HepG2 (cell line): ENCODE measurements at regions not wholly inside any gene's neighbourhood (a gene's known extent, or its start where the extent isn't known, plus 50 kb on each side); places are given as distances from the start of the nearest gene placed in this dataset.
"Not testable (repeated sequence)": the region's sequence is repeated elsewhere in the genome, so short reads cannot be mapped to it uniquely, and the experiment has no call there.

Experiments
- ATAC-seq: fragments of 200-7000 bp; cut with Tn5 transposase; 3 replicates; pipeline ENCODE4 v1.9.1; 2020; ENCODE audit warnings: mild to moderate bottlenecking, moderate library complexity
- BruUV-seq: library from RNA; stranded (reverse); fragments of 400-500 nt; replicated peaks from 2 replicates; lab custom pipeline; 2021; lab: Mats Ljungman, UMichigan
- CTCF ChIA-PET: fragments of 300-600 bp; formaldehyde crosslinking; extraction: SDS; loops from one replicate; lab custom pipeline; 2021; ENCODE audit warnings: low total read pairs, inconsistent platforms, low intra/inter-chr PET ratio; lab: Yijun Ruan, JAX
- POLR2A ChIA-PET: fragments of 350-600 bp; sonication (Branson Sonifier 250); formaldehyde crosslinking; loops from one replicate; lab custom pipeline; 2020; ENCODE audit warnings: antibody characterized with exemption, inconsistent platforms; lab: Yijun Ruan, JAX
- DNase-seq: peaks from one replicate; pipeline ENCODE4 v3.0.0-alpha.2; 2015; ENCODE audit warnings: low spot score
- FAIRE-seq: peaks from 3 replicates; lab custom pipeline; 2011; peaks lifted over from hg19 to GRCh38; lab: Jason Lieb, UNC
- H2AFZ ChIP-seq: one replicate; pipeline ENCODE4 v1.6.1; 2011; ENCODE audit warnings: low read length, inconsistent platforms
- H3K27ac ChIP-seq: fragments of 300-600 bp; 3 replicates; pipeline ENCODE4 v1.8.0; 2011; ENCODE audit warnings: mixed run types, mild to moderate bottlenecking, mixed read lengths, low read length, inconsistent platforms; ENCODE audit not compliant: insufficient read depth; ENCODE audit errors: extremely low read length
- H3K27me3 ChIP-seq, 2 experiments: fragments of 200-600 bp in 1 of 2; 2 replicates in 1 of 2; 3 replicates in 1 of 2; pipeline versions ENCODE4 v1.6.0 to v1.8.0; 2011; ENCODE audit warnings: low read length in 2 of 2, mild to moderate bottlenecking in 2 of 2, moderate library complexity in 2 of 2, inconsistent platforms in 1 of 2; ENCODE audit not compliant: insufficient read depth in 2 of 2, control insufficient read depth in 1 of 2
- H3K36me3 ChIP-seq, 2 experiments: fragments of 200-600 bp in 1 of 2; replicated peaks in 1 of 2; 2 replicates in 1 of 2; 3 replicates in 1 of 2; pipeline versions ENCODE4 v1.5.1 to v1.8.0; 2011; ENCODE audit warnings: low read length in 2 of 2, inconsistent platforms in 1 of 2; ENCODE audit not compliant: insufficient read depth in 2 of 2, control insufficient read depth in 1 of 2
- H3K4me1 ChIP-seq: 2 replicates; pipeline ENCODE4 v1.5.1; 2012; ENCODE audit warnings: low read length, inconsistent platforms; ENCODE audit not compliant: insufficient read depth
- H3K4me2 ChIP-seq: 2 replicates; pipeline ENCODE4 v1.6.0; 2011; ENCODE audit warnings: low read depth, low read length, inconsistent platforms
- H3K4me3 ChIP-seq, 3 experiments: fragments of 200-600 bp in 1 of 3; sonication (generic), shearing (Covaris generic) in 1 of 3; replicated peaks in 1 of 3; 2 replicates each; pipeline ENCODE4 v1.5.1; 2011 to 2016; ENCODE audit warnings: low read length in 3 of 3, inconsistent platforms in 2 of 3, low read depth in 2 of 3, mild to moderate bottlenecking in 2 of 3, control low read depth in 1 of 3, mixed read lengths in 1 of 3; ENCODE audit not compliant: insufficient read depth in 1 of 3
- H3K79me2 ChIP-seq: one replicate; pipeline ENCODE4 v1.6.1; 2011; ENCODE audit warnings: low read length, inconsistent platforms; ENCODE audit not compliant: insufficient read depth
- H3K9ac ChIP-seq: 2 replicates; pipeline ENCODE4 v1.6.0; 2011; ENCODE audit warnings: mild to moderate bottlenecking, low read depth, low read length, inconsistent platforms; ENCODE audit not compliant: insufficient read depth
- H3K9me3 ChIP-seq: 2 replicates; pipeline ENCODE4 v1.5.1; 2012; ENCODE audit warnings: mild to moderate bottlenecking, low read length
- H4K20me1 ChIP-seq: 2 replicates; pipeline ENCODE4 v1.6.0; 2011; ENCODE audit warnings: inconsistent platforms, mild to moderate bottlenecking, low read length, moderate library complexity; ENCODE audit not compliant: insufficient read depth
- HOMEZ ChIP-seq: IDR thresholded peaks from 2 replicates; pipeline ENCODE4 v1.6.1; 2016; ENCODE audit warnings: low read depth
- SETDB1 ChIP-seq: sonication (generic); formaldehyde crosslinking; IDR thresholded peaks from 2 replicates; pipeline ENCODE4 v1.5.1; 2020; ENCODE audit warnings: missing genetic modification reagents, mild to moderate bottlenecking, borderline replicate concordance
- ZNF709 ChIP-seq: sonication (generic); formaldehyde crosslinking; IDR thresholded peaks from 2 replicates; pipeline ENCODE4 v1.5.0; 2020; ENCODE audit warnings: mild to moderate bottlenecking, missing genetic modification reagents
- ZUFSP ChIP-seq: sonication (generic); formaldehyde crosslinking; IDR thresholded peaks from 2 replicates; pipeline ENCODE4 v1.9.0; 2021; ENCODE audit warnings: missing genetic modification reagents, mild to moderate bottlenecking, borderline replicate concordance
- WGBS: methylation state at CpG from one replicate; pipeline ENCODE4 v1.1.6; 2017; ENCODE audit warnings: low lambda C conversion rate; 5-methylcytosine and 5-hydroxymethylcytosine counted together
- in situ Hi-C: cut with HindIII; loops from 2 replicates; pipeline ENCODE4 v1.10.0; 2017; ENCODE audit warnings: low pct_unique_long_range_greater_than_20kb; ENCODE audit not compliant: extremely low pct_ligation_motif_present
- intact Hi-C: fragments of 100-400 bp; cut with micrococcal nuclease; formaldehyde crosslinking; loops from one replicate; pipeline ENCODE4 v1.10.0; 2022; ENCODE audit not compliant: unreplicated experiment

- WGBS: 97% methylated on average over 5 of the region's 5 CpGs
- CTCF ChIA-PET, H3K4me2 ChIP-seq, DNase-seq, in situ Hi-C loops, H3K79me2 ChIP-seq, H4K20me1 ChIP-seq, FAIRE-seq, H3K27me3 ChIP-seq, ATAC-seq, POLR2A ChIA-PET, H3K36me3 ChIP-seq, H3K9ac ChIP-seq, H2AFZ ChIP-seq, BruUV-seq, H3K27ac ChIP-seq, H3K4me3 ChIP-seq, intact Hi-C loops: not testable (repeated sequence)
- H3K9me3 ChIP-seq: peaks cover 11% of the 10 kb centered on the region; the same call in 1 of the 2 replicates
- TF ChIP-seq SETDB1 (CRISPR knock-in tag): peak; percentile 80; the same call in 1 of the 2 replicates
- peaks cover 52% of the 10 kb centered on the region for H3K4me1 ChIP-seq
Measured at GRCh38 chr2:138426116-138426515, 75.5 kb upstream of the SPOPL start.

- ChIA-PET POLR2A (no interaction called here), CTCF (no interaction called here)
- H3K4me1 ChIP-seq: peaks cover 25% of the 10 kb centered on the region
- H3K9me3 ChIP-seq: peaks cover 11% of the 10 kb centered on the region; the same call in 1 of the 2 replicates
- FAIRE-seq (no peak), ATAC-seq (no peak), DNase-seq (no peak)
- TF ChIP-seq ZUFSP (CRISPR knock-in tag): no peak
- TF ChIP-seq HOMEZ (CRISPR knock-in tag): peak; percentile 61; the same call in 1 of the 2 replicates
- no peak for TF ChIP-seq ZNF709 (CRISPR knock-in tag)
- H4K20me1 ChIP-seq: no peaks in the 10 kb centered on the region
- H3K36me3 ChIP-seq: no peaks in the 10 kb centered on the region
- no peak overlapping the region for H3K9ac ChIP-seq
- intact Hi-C loops: no loop called here
- no peak overlapping the region for H3K4me3 ChIP-seq
- BruUV-seq: no TSS peak
- in situ Hi-C loops: no loop called here
- 95% methylated on average over 4 of the region's 4 CpGs for WGBS
- H3K27ac ChIP-seq: no peak overlapping the region
- H3K79me2 ChIP-seq: no peaks in the 10 kb centered on the region
- H2AFZ ChIP-seq: no peak overlapping the region
- no peaks in the 10 kb centered on the region for H3K27me3 ChIP-seq
- H3K4me2 ChIP-seq: no peak overlapping the region
Measured at GRCh38 chr2:138428710-138429440, 72.7 kb upstream of the SPOPL start.
